Thyroid gland (tissue), 4 donors: ENCODE measurements at regions not wholly inside any gene's neighbourhood (a gene's known extent, or its start where the extent isn't known, plus 50 kb on each side); places are given as distances from the start of the nearest gene placed in this dataset.
"Not testable (repeated sequence)": the region's sequence is repeated elsewhere in the genome, so short reads cannot be mapped to it uniquely, and the experiment has no call there.

Experiments used
- CTCF ChIP-seq, 6 experiments: fragments of 200-600 bp in 3 of 6; fragments of 450-650 bp in 3 of 6; sonication (generic) in 3 of 6; IDR thresholded peaks; one replicate each; pipeline ENCODE4 v1.5.1; 2016 to 2019; ENCODE audit warnings: antibody characterized with exemption in 6 of 6, mild to moderate bottlenecking in 2 of 6, inconsistent platforms in 1 of 6, moderate library complexity in 1 of 6
- POLR2A ChIP-seq, 2 donors: fragments of 450-650 bp; IDR thresholded peaks; one replicate each; pipeline ENCODE4 v1.6.1; 2017; ENCODE audit warnings: antibody characterized with exemption in 2 of 2, mild to moderate bottlenecking in 2 of 2, moderate library complexity in 1 of 2

GRCh38 chr3:32042867-32043266 is 61.3 kb downstream of the ZNF860 start:
- TF ChIP-seq CTCF, POLR2A (IDR thresholded peaks at IDR 0.05): not testable (repeated sequence)
